ENCODE measurements at regions not wholly inside any gene's neighbourhood (a gene's known extent, or its start where the extent isn't known, plus 50 kb on each side); places are given as distances from the start of the nearest gene placed in this dataset.

DNA sequence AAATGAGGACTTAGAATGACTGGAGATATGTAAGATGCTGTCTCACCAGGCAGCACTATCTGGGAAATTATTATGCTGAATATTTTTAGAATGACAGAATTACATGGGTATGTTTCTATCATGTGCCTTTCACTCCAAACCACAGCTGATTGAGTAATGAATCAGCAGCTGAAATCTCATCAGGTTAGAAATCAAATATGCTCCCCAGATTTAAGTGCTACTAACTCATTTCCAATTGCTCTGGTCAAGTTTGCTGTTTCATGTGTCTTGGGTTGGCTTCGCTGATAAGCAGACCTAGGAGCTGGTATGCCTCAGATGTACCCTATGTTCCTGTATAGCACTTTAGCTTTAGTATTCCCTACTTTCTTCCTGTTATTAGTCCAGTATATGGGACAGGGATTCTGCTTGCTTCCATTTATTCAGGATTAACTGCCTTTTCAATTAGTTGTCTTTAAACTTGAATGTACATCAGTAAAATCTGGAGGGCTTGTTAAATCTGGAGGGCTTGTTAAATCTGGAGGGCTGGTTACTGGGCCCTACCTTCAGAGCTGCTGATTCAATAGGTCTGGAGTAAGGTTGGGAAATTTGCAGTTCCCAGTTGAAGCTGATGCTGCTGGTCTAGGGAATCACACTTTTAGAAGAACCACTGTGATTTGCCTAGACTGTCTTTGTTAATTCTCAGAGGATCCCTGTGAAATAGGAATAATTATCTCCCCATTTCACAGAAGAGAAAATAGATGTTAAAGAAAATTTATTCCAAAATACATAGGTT is 172.9 kb downstream of the DKK1 start:
- Histone ChIP-seq H3K4me1 (ENCODE audit: insufficient read depth, low read length) (peaks cover 28% of the 10 kb centered on the region), H2AFZ (ENCODE audit: low read depth, low read length) (no peak overlapping the region), H3K36me3 (ENCODE audit: insufficient read depth, low read length) (no peaks in the 10 kb centered on the region), H4K20me1 (ENCODE audit: insufficient read depth, low read length) (no peaks in the 10 kb centered on the region), H3K4me3 (ENCODE audit: insufficient read depth, low read depth, low read length) (no peak overlapping the region), H3K79me2 (ENCODE audit: insufficient read depth, low read length) (no peaks in the 10 kb centered on the region), H3K27me3 (ENCODE audit: insufficient read depth, low read length) (no peaks in the 10 kb centered on the region), H3K9me3 (ENCODE audit: insufficient read depth, low read depth, low read length) (no peaks in the 10 kb centered on the region), H3K4me2 (ENCODE audit: low read length) (peak overlapping the region; percentile 64), H3K27ac (ENCODE audit: low read depth, low read length) (peak overlapping the region; percentile 83), H3K9ac (ENCODE audit: low read length) (peak overlapping the region; percentile 67)
- Mint-ChIP-seq H3K27ac (ENCODE audit: unreplicated experiment) (peak overlapping the region; percentile 83), H3K36me3 (ENCODE audit: low read depth, unreplicated experiment) (no peaks in the 10 kb centered on the region), H3K4me3 (ENCODE audit: unreplicated experiment) (peak overlapping the region; percentile 15), H3K27me3 (ENCODE audit: low read depth, unreplicated experiment) (no peaks in the 10 kb centered on the region), H3K9me3 (ENCODE audit: unreplicated experiment) (no peaks in the 10 kb centered on the region), H3K4me1 (ENCODE audit: low read depth, unreplicated experiment) (peaks cover 17% of the 10 kb centered on the region)
- peak; percentile 97 for FAIRE-seq
- TF ChIP-seq EZH2 (IDR thresholded peaks at IDR 0.05; ENCODE audit: insufficient read depth, low read length) = no peak
- TF ChIP-seq, protein P1, sequence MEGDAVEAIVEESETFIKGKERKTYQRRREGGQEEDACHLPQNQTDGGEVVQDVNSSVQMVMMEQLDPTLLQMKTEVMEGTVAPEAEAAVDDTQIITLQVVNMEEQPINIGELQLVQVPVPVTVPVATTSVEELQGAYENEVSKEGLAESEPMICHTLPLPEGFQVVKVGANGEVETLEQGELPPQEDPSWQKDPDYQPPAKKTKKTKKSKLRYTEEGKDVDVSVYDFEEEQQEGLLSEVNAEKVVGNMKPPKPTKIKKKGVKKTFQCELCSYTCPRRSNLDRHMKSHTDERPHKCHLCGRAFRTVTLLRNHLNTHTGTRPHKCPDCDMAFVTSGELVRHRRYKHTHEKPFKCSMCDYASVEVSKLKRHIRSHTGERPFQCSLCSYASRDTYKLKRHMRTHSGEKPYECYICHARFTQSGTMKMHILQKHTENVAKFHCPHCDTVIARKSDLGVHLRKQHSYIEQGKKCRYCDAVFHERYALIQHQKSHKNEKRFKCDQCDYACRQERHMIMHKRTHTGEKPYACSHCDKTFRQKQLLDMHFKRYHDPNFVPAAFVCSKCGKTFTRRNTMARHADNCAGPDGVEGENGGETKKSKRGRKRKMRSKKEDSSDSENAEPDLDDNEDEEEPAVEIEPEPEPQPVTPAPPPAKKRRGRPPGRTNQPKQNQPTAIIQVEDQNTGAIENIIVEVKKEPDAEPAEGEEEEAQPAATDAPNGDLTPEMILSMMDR (IDR thresholded peaks at IDR 0.05; ENCODE audit: insufficient read depth, low read depth, low read length) = no peak
- DNase-seq (ENCODE audit: low read depth) = peak; percentile 91

DNA sequence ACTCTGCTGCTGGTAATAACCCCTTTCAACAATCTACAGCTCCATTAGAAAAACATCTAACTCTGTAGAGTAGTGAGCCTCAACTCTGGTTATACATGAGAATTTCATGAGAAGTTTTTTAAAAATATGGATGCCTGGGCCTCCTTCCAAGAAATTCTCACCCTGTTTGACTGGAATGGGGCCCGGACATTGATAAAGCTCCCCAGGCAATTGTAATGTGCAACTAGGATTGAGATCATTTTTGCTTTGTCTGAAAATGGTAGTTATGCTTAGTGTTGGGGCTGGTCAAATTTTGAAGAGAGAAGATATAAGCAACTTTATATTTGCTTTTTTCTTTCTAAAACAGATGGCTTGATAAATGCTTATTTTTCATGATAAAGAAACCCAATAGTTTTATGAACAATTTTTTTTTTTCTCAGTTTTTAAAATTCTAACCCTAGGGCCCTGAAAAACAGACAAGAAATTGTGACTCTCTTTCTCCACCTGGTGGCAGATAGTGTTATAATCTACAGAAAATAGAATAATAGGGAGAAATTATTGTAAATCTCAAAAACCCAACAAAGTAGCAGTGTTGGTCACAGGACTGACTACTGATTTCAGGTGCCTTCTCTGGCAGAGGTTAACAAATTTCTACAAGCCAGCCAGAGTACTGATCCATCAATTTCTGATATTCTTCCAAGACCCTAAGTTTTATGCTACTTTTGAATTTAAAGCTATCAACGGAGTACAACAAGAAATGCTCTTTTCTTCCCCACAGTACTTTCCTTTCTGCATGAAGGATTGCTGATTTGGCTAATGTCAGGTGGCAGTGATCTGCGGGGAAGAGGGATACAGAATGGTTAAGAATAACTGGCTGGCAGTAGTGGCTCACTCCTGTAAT is 174.8 kb downstream of the DKK1 start:
- H2AFZ ChIP-seq (ENCODE audit: low read depth, low read length) = no peak overlapping the region
- peaks cover 28% of the 10 kb centered on the region for H3K4me1 ChIP-seq (ENCODE audit: insufficient read depth, low read length)
- Mint-ChIP-seq H3K4me3 (ENCODE audit: unreplicated experiment) (no peak overlapping the region), H3K4me1 (ENCODE audit: low read depth, unreplicated experiment) (peaks cover 17% of the 10 kb centered on the region), H3K36me3 (ENCODE audit: low read depth, unreplicated experiment) (no peaks in the 10 kb centered on the region), H3K9me3 (ENCODE audit: unreplicated experiment) (no peaks in the 10 kb centered on the region), H3K27me3 (ENCODE audit: low read depth, unreplicated experiment) (no peaks in the 10 kb centered on the region), H3K27ac (ENCODE audit: unreplicated experiment) (no peak overlapping the region)
- no peak overlapping the region for H3K4me3 ChIP-seq (ENCODE audit: insufficient read depth, low read depth, low read length)
- H4K20me1 ChIP-seq (ENCODE audit: insufficient read depth, low read length) = no peaks in the 10 kb centered on the region
- DNase-seq (ENCODE audit: low read depth) (peak; percentile 16), FAIRE-seq (peak; percentile 50)
- H3K9me3 ChIP-seq (ENCODE audit: insufficient read depth, low read depth, low read length) = no peaks in the 10 kb centered on the region
- H3K9ac ChIP-seq (ENCODE audit: low read length) = no peak overlapping the region
- no peak for TF ChIP-seq EZH2 (IDR thresholded peaks at IDR 0.05; ENCODE audit: insufficient read depth, low read length)
- TF ChIP-seq, protein P1 (IDR thresholded peaks at IDR 0.05; ENCODE audit: insufficient read depth, low read depth, low read length) = peak; percentile 47
- H3K36me3 ChIP-seq (ENCODE audit: insufficient read depth, low read length) = no peaks in the 10 kb centered on the region
- H3K79me2 ChIP-seq (ENCODE audit: insufficient read depth, low read length) = no peaks in the 10 kb centered on the region
- peak overlapping the region; percentile 20 for H3K27ac ChIP-seq (ENCODE audit: low read depth, low read length)
- no peaks in the 10 kb centered on the region for H3K27me3 ChIP-seq (ENCODE audit: insufficient read depth, low read length)
- H3K4me2 ChIP-seq (ENCODE audit: low read length) = no peak overlapping the region

All from astrocyte (in vitro differentiated cells and primary cell).